Kidney glomerular epithelial cell (primary cell): ENCODE measurements at regions not wholly inside any gene's neighbourhood (a gene's known extent, or its start where the extent isn't known, plus 50 kb on each side); places are given as distances from the start of the nearest gene placed in this dataset.
"Not testable (repeated sequence)": the region's sequence is repeated elsewhere in the genome, so short reads cannot be mapped to it uniquely, and the experiment has no call there.

Experiments
- DNase-seq: peaks from one replicate; lab custom pipeline; 2025; lab: John Stamatoyannopoulos, UW

- no peak for DNase-seq
Observed at GRCh38 chr4:38470735-38471262, 193.2 kb upstream of the KLF3 start.

DNA sequence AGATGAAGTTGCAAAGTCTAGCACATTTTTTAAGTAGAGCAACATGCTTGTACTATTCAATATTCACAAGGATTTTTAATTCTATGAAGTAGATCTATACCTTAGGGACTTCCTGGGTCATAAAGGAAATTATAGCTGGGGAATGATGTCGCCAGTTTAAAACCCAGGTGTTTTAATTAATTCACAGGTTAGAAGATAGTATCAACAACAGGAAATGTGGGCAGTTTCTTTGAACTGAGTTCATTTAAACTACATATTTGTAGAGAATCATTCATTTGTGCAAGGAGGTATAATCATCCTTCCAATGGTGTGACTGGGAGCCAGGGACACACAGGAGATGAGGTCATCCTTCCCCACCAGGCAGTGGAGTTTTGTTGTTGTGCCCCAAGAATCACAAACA, 181.3 kb upstream of the KLF3 start:
- DNase-seq = no peak

GRCh38 chr4:38483628-38484027, 180.4 kb upstream of the KLF3 start:
- not testable (repeated sequence) for DNase-seq

- no peak for DNase-seq
Observed at GRCh38 chr4:38489011-38489861, 174.8 kb upstream of the KLF3 start.

DNA sequence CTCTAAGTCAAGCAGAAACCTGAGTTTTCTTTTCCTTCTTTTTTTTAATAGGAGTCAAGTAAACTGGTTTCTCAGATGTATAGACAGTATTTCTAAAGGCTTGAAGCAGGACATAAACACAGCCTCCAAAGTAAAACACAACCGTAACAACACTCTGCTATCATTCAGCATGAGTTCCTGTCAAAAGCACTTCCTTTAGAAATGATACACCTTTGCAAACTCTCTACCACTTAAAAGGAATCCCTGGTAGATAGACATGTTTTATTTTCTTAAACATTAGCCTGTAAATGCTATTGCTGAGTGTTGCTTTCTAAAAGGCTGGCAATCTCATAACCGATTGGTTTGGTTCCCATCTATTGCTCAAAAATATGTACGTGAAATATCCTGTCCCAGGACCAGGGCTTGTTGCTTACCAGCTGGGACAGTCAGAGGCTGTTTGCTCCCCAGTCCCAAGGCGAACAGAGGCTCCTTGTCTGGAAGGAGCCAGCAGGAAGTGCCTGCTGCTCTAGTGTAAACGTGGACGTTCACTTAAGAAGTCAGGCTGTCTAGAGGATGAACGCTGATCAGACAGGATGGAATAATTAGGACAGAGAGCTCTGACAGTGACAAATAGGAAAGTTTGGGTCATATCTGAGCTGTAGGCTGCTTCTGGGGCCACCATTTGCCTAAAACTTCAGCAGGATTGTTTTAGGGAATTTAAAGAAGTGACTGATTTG, 173.9 kb upstream of the KLF3 start:
- no peak for DNase-seq

- no peak for DNase-seq
Observed at GRCh38 chr4:38490753-38491446, 173.1 kb upstream of the KLF3 start.

- no peak for DNase-seq
Observed at GRCh38 chr4:38491854-38492478, 172.0 kb upstream of the KLF3 start.

- no peak for DNase-seq
Observed at GRCh38 chr4:38493066-38493465, 170.9 kb upstream of the KLF3 start.

DNA sequence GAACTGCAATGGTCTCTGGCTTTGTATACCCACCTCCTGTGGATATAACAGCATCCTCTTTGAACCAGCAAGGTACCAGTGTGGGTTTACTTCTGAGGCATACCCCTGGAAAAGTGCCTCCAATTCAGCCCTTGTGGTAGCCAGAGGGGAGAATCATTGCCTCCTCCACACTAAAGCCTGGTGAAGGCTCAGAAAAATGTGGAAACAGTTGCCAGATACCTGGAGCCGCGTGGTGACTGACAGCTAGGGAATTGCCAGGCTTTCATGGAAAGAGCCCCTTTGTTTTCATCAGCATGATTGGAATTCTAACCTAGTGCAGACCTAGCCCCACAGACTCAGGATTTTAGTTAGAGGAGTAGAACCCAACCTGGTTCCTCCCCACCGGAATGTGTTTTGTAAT, 168.6 kb upstream of the KLF3 start:
- no peak for DNase-seq

GRCh38 chr4:38497121-38497520, 166.9 kb upstream of the KLF3 start:
- DNase-seq = no peak

DNA sequence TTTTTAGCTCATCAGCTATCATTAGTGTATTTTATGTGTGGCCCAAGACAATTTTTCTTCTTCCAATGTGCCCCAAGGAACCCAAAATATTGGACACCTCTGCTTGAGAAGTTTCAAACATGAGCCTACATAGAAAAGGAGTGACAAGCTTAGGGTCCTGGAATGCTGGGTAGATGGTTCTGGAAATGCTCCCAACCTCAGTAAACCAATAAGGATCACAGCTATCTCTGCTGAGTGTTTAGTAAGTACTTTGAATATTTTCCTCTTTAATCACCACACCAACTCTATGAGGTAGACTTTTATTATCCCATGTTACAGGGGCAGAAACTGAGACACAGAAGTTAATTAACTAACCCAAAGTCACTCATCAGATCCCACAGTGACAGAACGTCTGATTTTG, 164.9 kb upstream of the KLF3 start:
- no peak for DNase-seq

GRCh38 chr4:38500433-38500832, 163.6 kb upstream of the KLF3 start:
- no peak for DNase-seq

DNA sequence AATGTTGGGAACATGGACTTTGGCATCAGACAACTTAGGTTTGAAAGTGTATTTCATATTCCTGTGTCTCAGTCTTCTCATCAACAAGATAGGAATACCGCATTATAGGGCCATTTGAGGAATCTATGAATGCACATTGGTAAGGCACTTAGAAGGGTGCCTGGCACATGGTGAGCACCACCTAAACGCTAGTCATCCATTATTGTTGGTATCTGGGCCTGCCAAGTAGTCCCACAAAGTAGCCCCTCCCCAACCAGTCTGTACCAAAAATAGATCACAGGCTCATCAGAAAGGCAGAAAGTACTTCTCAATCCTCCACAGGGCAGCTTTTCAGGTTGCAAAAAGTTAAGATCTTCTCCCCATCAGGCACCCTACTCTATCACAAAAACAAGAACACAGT, 162.3 kb upstream of the KLF3 start:
- no peak for DNase-seq

GRCh38 chr4:38503689-38504395, 160.2 kb upstream of the KLF3 start:
- no peak for DNase-seq

GRCh38 chr4:38504396-38504715, 159.6 kb upstream of the KLF3 start:
- no peak for DNase-seq

DNA sequence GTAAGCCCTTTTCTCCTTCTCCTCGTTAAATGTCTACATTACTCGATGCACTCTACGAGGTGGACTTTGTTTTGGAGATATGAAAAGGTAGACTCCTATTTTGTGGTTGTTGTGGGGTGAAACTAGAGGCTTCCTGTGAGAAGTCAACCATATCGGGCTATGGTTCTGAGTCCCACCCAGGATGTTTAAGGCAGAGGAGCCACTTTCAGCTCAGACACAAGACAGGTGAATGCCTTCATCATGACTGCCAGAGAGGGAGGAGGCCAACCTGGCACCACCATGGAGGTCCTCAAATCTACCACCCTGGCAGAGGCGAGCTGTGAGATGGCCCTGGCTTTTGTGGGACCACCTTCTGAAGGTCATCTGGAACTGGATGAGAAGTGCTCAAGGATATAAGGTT, 154.4 kb upstream of the KLF3 start:
- DNase-seq = no peak

DNA sequence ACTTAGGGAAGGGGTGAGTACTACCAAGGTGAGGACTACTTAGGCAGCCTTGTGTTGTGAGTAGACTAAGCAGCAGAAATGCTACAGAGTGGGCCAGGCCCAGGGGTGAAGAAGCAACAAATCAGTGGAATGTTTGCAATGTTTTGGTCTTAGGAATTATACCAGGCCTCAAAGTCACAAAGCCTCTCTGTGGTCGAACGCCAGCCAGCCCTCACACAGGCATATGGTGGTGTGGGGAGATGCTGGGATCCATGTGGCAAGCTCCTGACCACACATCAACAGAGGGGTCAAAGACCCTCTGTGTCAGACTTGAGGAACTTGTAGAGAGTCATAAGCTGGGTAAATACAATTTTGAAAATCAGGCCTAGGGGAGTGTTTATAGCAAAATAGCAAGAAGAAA, 153.8 kb upstream of the KLF3 start:
- no peak for DNase-seq

GRCh38 chr4:38511702-38512101, 152.3 kb upstream of the KLF3 start:
- DNase-seq = no peak

- no peak for DNase-seq
Observed at GRCh38 chr4:38512840-38513239, 151.2 kb upstream of the KLF3 start.

DNA sequence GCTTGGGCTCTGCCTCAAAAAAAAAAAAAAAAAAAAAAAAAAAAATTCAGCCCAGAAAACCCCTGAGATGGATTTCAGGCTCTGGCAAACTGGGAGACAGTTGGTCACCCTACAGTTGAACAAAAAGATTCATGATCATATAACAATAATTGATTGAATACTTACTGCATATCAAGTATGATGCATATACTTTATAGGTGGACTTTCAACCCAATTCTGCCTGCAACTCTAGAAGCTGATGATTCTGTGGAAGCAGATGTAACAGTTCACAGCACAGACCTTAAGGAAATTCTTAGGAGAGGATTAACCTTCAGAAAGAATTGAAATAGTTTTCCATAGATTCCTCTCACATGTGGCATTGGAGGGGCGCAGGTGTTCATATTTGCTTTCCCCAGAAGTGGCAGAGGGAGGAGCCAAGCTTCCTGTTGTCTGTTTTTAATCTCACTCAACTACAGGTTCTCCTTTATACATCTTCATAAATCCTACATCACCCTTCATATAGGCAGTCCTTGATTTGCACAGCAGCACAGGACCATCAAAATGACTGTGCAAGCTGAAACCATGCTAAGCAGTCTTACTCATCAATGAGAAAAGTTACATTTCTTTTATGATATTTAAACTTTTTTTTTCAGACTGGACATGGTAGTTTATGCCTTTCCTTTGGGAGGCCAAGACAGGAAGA, 149.4 kb upstream of the KLF3 start:
- DNase-seq = no peak

DNA sequence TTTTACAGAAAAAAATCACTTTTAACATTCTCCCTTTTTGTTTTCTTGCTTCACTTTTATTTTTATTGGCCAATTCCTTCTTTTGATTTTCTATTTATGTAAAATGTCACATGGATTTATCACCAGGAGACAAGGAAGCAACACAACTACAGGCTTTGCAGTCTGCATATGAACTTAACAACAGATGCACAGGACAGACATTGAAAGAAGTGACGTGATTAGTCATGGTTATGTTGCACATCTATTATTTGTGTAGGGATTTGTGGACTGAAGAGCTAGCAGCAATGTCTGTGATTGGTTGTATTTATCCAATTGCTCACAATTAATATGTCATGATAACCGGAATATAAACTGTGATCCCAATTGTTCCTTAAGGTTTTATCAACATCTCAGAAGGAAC, 147.8 kb upstream of the KLF3 start:
- no peak for DNase-seq
